HepG2 (cell line): ENCODE measurements at regions not wholly inside any gene's neighbourhood (a gene's known extent, or its start where the extent isn't known, plus 50 kb on each side); places are given as distances from the start of the nearest gene placed in this dataset.

Experiments
- ATAC-seq: fragments of 200-7000 bp; cut with Tn5 transposase; 3 replicates; pipeline ENCODE4 v1.9.1; 2020; ENCODE audit warnings: mild to moderate bottlenecking, moderate library complexity
- BruUV-seq: library from RNA; stranded (reverse); fragments of 400-500 nt; replicated peaks from 2 replicates; lab custom pipeline; 2021; lab: Mats Ljungman, UMichigan
- CTCF ChIA-PET: fragments of 300-600 bp; formaldehyde crosslinking; extraction: SDS; loops from one replicate; lab custom pipeline; 2021; ENCODE audit warnings: low total read pairs, inconsistent platforms, low intra/inter-chr PET ratio; lab: Yijun Ruan, JAX
- POLR2A ChIA-PET: fragments of 350-600 bp; sonication (Branson Sonifier 250); formaldehyde crosslinking; loops from one replicate; lab custom pipeline; 2020; ENCODE audit warnings: antibody characterized with exemption, inconsistent platforms; lab: Yijun Ruan, JAX
- DNase-seq: peaks from one replicate; pipeline ENCODE4 v3.0.0-alpha.2; 2015; ENCODE audit warnings: low spot score
- FAIRE-seq: peaks from 3 replicates; lab custom pipeline; 2011; peaks lifted over from hg19 to GRCh38; lab: Jason Lieb, UNC
- H2AFZ ChIP-seq: one replicate; pipeline ENCODE4 v1.6.1; 2011; ENCODE audit warnings: low read length, inconsistent platforms
- H3K27ac ChIP-seq: fragments of 300-600 bp; 3 replicates; pipeline ENCODE4 v1.8.0; 2011; ENCODE audit warnings: mixed run types, mild to moderate bottlenecking, mixed read lengths, low read length, inconsistent platforms; ENCODE audit not compliant: insufficient read depth; ENCODE audit errors: extremely low read length
- H3K27me3 ChIP-seq, 2 experiments: fragments of 200-600 bp in 1 of 2; 2 replicates in 1 of 2; 3 replicates in 1 of 2; pipeline versions ENCODE4 v1.6.0 to v1.8.0; 2011; ENCODE audit warnings: low read length in 2 of 2, mild to moderate bottlenecking in 2 of 2, moderate library complexity in 2 of 2, inconsistent platforms in 1 of 2; ENCODE audit not compliant: insufficient read depth in 2 of 2, control insufficient read depth in 1 of 2
- H3K36me3 ChIP-seq, 2 experiments: fragments of 200-600 bp in 1 of 2; replicated peaks in 1 of 2; 2 replicates in 1 of 2; 3 replicates in 1 of 2; pipeline versions ENCODE4 v1.5.1 to v1.8.0; 2011; ENCODE audit warnings: low read length in 2 of 2, inconsistent platforms in 1 of 2; ENCODE audit not compliant: insufficient read depth in 2 of 2, control insufficient read depth in 1 of 2
- H3K4me1 ChIP-seq: 2 replicates; pipeline ENCODE4 v1.5.1; 2012; ENCODE audit warnings: low read length, inconsistent platforms; ENCODE audit not compliant: insufficient read depth
- H3K4me2 ChIP-seq: 2 replicates; pipeline ENCODE4 v1.6.0; 2011; ENCODE audit warnings: low read depth, low read length, inconsistent platforms
- H3K4me3 ChIP-seq, 3 experiments: fragments of 200-600 bp in 1 of 3; sonication (generic), shearing (Covaris generic) in 1 of 3; replicated peaks in 1 of 3; 2 replicates each; pipeline ENCODE4 v1.5.1; 2011 to 2016; ENCODE audit warnings: low read length in 3 of 3, inconsistent platforms in 2 of 3, low read depth in 2 of 3, mild to moderate bottlenecking in 2 of 3, control low read depth in 1 of 3, mixed read lengths in 1 of 3; ENCODE audit not compliant: insufficient read depth in 1 of 3
- H3K79me2 ChIP-seq: one replicate; pipeline ENCODE4 v1.6.1; 2011; ENCODE audit warnings: low read length, inconsistent platforms; ENCODE audit not compliant: insufficient read depth
- H3K9ac ChIP-seq: 2 replicates; pipeline ENCODE4 v1.6.0; 2011; ENCODE audit warnings: mild to moderate bottlenecking, low read depth, low read length, inconsistent platforms; ENCODE audit not compliant: insufficient read depth
- H3K9me3 ChIP-seq: 2 replicates; pipeline ENCODE4 v1.5.1; 2012; ENCODE audit warnings: mild to moderate bottlenecking, low read length
- H4K20me1 ChIP-seq: 2 replicates; pipeline ENCODE4 v1.6.0; 2011; ENCODE audit warnings: inconsistent platforms, mild to moderate bottlenecking, low read length, moderate library complexity; ENCODE audit not compliant: insufficient read depth
- ATF7 ChIP-seq, 2 experiments: fragments of 450-650 bp in 1 of 2; sonication (generic) in 1 of 2; formaldehyde crosslinking in 1 of 2; IDR thresholded peaks; 2 replicates each; pipeline versions ENCODE4 v1.4.0 to v1.6.1; 2016 to 2020; ENCODE audit warnings: antibody characterized with exemption in 1 of 2, mild to moderate bottlenecking in 1 of 2, missing genetic modification reagents in 1 of 2
- ETV5 ChIP-seq: IDR thresholded peaks from 2 replicates; pipeline ENCODE4 v1.6.1; 2018; ENCODE audit warnings: missing biosample characterization, missing genetic modification reagents, inconsistent platforms, borderline replicate concordance
- HES4 ChIP-seq: sonication (generic); formaldehyde crosslinking; IDR thresholded peaks from 2 replicates; pipeline ENCODE4 v1.9.0; 2021; ENCODE audit warnings: mild to moderate bottlenecking, missing genetic modification reagents, borderline replicate concordance
- KAT7 ChIP-seq: IDR thresholded peaks from 2 replicates; pipeline ENCODE4 v1.6.1; 2018; ENCODE audit warnings: borderline replicate concordance, missing compliant biosample characterization
- MIER2 ChIP-seq: IDR thresholded peaks from 2 replicates; pipeline ENCODE4 v1.6.1; 2016; ENCODE audit warnings: missing biosample characterization, missing genetic modification reagents
- WGBS: methylation state at CpG from one replicate; pipeline ENCODE4 v1.1.6; 2017; ENCODE audit warnings: low lambda C conversion rate; 5-methylcytosine and 5-hydroxymethylcytosine counted together
- in situ Hi-C: cut with HindIII; loops from 2 replicates; pipeline ENCODE4 v1.10.0; 2017; ENCODE audit warnings: low pct_unique_long_range_greater_than_20kb; ENCODE audit not compliant: extremely low pct_ligation_motif_present
- intact Hi-C: fragments of 100-400 bp; cut with micrococcal nuclease; formaldehyde crosslinking; loops from one replicate; pipeline ENCODE4 v1.10.0; 2022; ENCODE audit not compliant: unreplicated experiment
- TF ChIP-seq, protein P1 (sequence below): sonication (generic); formaldehyde crosslinking; IDR thresholded peaks from 2 replicates; pipeline ENCODE4 v1.8.1; 2022; ENCODE audit warnings: low read depth, mild to moderate bottlenecking, missing genetic modification reagents
- TF ChIP-seq, protein P2 (sequence below): sonication (generic); formaldehyde crosslinking; IDR thresholded peaks from 2 replicates; pipeline ENCODE4 v1.4.0; 2020; ENCODE audit warnings: missing genetic modification reagents
- TF ChIP-seq, protein P3 (sequence below): sonication (generic); formaldehyde crosslinking; IDR thresholded peaks from 2 replicates; pipeline ENCODE4 v1.8.0; 2022; ENCODE audit warnings: mild to moderate bottlenecking, missing genetic modification reagents, moderate library complexity

DNA sequence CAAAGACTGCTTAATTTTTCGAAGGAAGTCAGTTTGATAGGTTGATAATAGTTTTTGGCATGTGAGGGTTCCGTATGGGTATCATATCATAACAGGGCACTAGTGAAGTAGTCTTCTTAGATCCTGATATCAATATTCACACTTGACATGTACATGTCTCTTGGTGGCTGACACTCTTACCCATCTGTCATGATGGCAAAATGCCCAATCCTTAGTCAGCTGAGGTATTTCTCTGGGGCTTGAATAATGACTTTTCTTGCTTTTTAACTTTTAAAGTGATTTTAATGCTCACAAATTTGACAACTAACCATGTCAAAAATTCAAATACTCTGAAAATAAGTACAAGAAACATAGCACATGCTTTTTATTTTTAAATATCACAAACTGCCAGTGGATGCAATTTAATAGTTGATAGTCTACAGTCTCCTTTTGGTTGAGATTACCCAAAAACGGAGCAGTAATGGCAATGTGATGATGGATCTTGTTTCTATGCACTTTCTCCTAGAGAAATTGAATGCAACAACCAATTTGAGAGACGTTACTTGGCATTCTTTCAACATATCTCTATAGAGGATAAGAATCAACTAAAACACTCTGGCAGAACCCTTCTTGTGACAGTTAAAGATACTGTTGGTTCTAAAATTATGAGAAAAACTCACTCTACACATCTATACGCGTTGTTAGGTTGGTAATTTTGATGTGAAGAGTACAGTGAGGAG, 552.9 kb upstream of the PABPC4L start:
- no peak for FAIRE-seq
- Histone ChIP-seq H3K79me2 (no peaks in the 10 kb centered on the region), H3K9me3 (no peaks in the 10 kb centered on the region), H2AFZ (no peak overlapping the region), H3K27ac (no peak overlapping the region), H3K4me3 (no peak overlapping the region), H3K36me3 (no peaks in the 10 kb centered on the region), H3K4me1 (no peaks in the 10 kb centered on the region), H4K20me1 (no peaks in the 10 kb centered on the region), H3K4me2 (no peak overlapping the region), H3K9ac (no peak overlapping the region), H3K27me3 (no peaks in the 10 kb centered on the region)
- CTCF ChIA-PET: no interaction called here
- POLR2A ChIA-PET: no interaction called here
- in situ Hi-C loops: no loop called here
- TF ChIP-seq, protein P1, sequence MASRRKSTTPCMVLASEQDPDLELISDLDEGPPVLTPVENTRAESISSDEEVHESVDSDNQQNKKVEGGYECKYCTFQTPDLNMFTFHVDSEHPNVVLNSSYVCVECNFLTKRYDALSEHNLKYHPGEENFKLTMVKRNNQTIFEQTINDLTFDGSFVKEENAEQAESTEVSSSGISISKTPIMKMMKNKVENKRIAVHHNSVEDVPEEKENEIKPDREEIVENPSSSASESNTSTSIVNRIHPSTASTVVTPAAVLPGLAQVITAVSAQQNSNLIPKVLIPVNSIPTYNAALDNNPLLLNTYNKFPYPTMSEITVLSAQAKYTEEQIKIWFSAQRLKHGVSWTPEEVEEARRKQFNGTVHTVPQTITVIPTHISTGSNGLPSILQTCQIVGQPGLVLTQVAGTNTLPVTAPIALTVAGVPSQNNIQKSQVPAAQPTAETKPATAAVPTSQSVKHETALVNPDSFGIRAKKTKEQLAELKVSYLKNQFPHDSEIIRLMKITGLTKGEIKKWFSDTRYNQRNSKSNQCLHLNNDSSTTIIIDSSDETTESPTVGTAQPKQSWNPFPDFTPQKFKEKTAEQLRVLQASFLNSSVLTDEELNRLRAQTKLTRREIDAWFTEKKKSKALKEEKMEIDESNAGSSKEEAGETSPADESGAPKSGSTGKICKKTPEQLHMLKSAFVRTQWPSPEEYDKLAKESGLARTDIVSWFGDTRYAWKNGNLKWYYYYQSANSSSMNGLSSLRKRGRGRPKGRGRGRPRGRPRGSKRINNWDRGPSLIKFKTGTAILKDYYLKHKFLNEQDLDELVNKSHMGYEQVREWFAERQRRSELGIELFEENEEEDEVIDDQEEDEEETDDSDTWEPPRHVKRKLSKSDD (CRISPR knock-in tag): no peak
- TF ChIP-seq HES4 (CRISPR knock-in tag) (no peak), ETV5 (CRISPR knock-in tag) (no peak), MIER2 (CRISPR knock-in tag) (no peak), ATF7 (IDR thresholded peaks at IDR 0.05) (no peak), ATF7 (CRISPR knock-in tag; IDR thresholded peaks at IDR 0.05) (no peak), KAT7 (CRISPR knock-in tag) (no peak)
- TF ChIP-seq, protein P2, sequence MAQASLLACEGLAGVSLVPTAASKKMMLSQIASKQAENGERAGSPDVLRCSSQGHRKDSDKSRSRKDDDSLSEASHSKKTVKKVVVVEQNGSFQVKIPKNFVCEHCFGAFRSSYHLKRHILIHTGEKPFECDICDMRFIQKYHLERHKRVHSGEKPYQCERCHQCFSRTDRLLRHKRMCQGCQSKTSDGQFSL: no peak
- TF ChIP-seq, protein P3, sequence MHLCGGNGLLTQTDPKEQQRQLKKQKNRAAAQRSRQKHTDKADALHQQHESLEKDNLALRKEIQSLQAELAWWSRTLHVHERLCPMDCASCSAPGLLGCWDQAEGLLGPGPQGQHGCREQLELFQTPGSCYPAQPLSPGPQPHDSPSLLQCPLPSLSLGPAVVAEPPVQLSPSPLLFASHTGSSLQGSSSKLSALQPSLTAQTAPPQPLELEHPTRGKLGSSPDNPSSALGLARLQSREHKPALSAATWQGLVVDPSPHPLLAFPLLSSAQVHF (CRISPR knock-in tag): no peak
- intact Hi-C loops: no loop called here
- ATAC-seq: no peak
- WGBS: 19% methylated on average over 6 of the region's 6 CpGs
- no peak for DNase-seq
- no TSS peak for BruUV-seq
